Stomach (tissue), 4 donors: ENCODE measurements at regions not wholly inside any gene's neighbourhood (a gene's known extent, or its start where the extent isn't known, plus 50 kb on each side); places are given as distances from the start of the nearest gene placed in this dataset.

Source experiments
- POLR2AphosphoS5 ChIP-seq, 3 donors: sonication (generic); formaldehyde crosslinking; IDR thresholded peaks; one replicate each; pipeline ENCODE4 v1.6.1; 2016; ENCODE audit warnings: antibody characterized with exemption in 3 of 3
- TF ChIP-seq, protein P1 (sequence below), 7 experiments: fragments of 450-650 bp in 4 of 7; fragments of 200-600 bp in 3 of 7; sonication (generic) in 3 of 7; IDR thresholded peaks; one replicate each; pipeline ENCODE4 v1.5.1; 2016 to 2019; ENCODE audit warnings: antibody characterized with exemption in 7 of 7, control low read depth in 2 of 7, mild to moderate bottlenecking in 1 of 7

DNA sequence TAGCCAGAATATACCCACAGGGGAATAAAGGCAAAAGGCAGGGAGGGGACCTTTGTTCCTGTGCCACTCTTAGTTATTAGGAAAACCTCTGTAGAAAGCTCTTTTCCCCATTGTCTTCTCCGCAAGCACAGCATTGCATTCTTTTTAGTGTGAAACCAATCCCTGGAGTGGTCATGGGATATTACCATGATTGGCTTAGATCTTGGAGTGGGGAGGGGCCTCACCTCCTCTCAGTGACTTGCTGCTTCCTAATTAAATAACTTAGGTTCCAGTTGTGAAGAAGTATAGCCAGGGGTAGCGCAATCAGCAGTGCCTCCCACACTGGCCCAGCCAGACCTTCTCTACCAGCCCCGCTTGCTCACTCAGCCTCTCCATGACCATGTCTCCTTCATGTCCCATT, 49.9 kb upstream of the AFF3 start:
- TF ChIP-seq, protein P1, sequence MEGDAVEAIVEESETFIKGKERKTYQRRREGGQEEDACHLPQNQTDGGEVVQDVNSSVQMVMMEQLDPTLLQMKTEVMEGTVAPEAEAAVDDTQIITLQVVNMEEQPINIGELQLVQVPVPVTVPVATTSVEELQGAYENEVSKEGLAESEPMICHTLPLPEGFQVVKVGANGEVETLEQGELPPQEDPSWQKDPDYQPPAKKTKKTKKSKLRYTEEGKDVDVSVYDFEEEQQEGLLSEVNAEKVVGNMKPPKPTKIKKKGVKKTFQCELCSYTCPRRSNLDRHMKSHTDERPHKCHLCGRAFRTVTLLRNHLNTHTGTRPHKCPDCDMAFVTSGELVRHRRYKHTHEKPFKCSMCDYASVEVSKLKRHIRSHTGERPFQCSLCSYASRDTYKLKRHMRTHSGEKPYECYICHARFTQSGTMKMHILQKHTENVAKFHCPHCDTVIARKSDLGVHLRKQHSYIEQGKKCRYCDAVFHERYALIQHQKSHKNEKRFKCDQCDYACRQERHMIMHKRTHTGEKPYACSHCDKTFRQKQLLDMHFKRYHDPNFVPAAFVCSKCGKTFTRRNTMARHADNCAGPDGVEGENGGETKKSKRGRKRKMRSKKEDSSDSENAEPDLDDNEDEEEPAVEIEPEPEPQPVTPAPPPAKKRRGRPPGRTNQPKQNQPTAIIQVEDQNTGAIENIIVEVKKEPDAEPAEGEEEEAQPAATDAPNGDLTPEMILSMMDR (IDR thresholded peaks at IDR 0.05) = no peak
- no peak for TF ChIP-seq POLR2AphosphoS5 (IDR thresholded peaks at IDR 0.05)
